HG03066 (cell line): ENCODE measurements at regions not wholly inside any gene's neighbourhood (a gene's known extent, or its start where the extent isn't known, plus 50 kb on each side); places are given as distances from the start of the nearest gene placed in this dataset.

Experiments
- ATAC-seq: cut with Tn5 transposase; IDR thresholded peaks from one replicate; pipeline ENCODE4 v1.9.1; 2021; ENCODE audit warnings: low read depth; ENCODE audit not compliant: unreplicated experiment

DNA sequence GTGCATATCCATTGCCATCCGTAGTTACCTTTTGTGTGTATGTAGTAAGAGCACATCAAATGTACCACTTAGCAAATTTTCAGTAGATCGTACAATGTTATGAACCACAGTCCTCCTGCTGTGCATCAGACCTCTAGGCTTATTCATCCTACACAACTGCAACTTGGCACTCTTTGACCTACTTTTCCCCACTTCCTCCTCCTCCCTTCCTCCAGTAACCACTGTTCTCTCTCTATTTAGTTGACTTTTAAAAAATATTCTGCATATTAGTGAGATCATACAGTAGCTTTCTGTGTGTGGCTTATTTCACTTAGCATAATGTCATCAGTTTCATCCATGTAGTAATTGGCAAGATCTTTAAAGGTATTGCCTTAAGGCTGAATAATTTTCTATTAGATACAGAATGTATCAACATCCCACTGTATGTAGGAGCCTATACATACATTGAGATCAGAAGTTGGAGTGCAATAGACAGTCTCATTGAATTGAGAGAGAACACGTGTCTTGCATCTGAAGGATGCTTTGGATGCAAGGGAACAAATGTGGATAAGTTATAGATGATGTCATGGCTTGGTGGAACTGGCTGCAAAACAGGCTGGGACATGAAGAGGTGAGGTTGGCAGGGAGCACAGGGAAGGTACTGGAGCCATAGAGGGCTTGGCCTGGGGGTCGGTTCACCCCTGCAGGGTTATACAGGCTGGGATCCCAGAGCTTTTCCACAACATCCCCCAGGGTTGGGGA is 83.0 kb upstream of the FAM180A start:
- no peak for ATAC-seq

DNA sequence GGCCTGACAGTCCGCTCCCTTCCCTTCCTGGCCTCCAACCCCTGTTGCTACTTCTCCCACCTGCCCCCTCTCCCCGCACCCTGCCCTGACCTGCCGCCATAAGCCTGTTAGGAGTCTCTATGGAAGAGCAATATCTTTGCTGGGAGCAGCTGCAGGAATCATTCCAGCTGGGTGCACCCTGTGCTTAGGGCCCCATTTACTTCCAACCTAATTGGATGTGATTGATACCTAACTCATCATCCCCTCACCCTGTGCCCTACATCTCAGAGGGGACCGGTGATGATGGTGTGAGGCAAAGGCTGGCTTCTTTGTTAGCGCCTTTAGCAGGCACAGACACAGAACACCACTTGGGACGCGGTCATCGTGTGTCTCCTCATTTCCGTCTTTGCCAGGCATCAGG is 80.0 kb upstream of the FAM180A start:
- no peak for ATAC-seq

DNA sequence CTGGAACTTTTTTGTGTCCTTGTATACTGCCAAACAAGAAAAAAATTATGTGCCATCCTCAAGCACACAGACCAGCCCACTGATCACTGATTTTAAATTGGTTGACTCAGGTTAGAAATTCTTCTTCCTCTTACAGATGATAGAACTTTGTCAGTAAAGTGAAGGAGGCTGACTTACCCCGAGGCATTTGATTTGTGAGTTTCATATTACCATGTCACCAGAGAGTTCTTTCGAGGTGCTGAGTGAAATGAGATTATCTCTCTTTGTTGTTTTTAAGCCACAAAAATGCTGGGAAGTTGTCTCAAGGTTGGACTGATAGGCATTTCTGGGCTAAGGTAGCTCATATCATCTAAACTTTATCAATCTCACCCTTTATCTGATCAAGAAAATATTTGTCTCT is 78.8 kb upstream of the FAM180A start:
- no peak for ATAC-seq

DNA sequence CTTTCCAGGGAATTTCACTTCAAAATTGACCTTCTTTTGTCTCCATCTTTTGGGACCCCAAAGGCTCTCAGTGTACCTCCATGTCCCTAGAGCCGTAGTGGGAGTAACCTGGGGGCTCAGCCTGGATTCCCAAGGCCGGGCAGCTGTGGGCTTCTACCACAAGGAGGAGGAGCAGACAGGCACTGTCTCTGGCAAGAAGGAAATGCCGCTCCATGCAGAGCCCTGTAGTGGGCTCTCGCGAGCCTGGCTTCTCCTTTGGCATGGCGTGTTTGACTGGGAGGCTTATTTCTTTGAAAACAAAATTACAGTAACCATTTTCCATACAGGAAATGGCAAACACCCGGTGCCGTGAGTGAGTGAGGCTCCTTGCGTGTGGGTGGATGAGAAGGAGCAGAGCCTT is 76.8 kb upstream of the FAM180A start:
- ATAC-seq, result no peak

DNA sequence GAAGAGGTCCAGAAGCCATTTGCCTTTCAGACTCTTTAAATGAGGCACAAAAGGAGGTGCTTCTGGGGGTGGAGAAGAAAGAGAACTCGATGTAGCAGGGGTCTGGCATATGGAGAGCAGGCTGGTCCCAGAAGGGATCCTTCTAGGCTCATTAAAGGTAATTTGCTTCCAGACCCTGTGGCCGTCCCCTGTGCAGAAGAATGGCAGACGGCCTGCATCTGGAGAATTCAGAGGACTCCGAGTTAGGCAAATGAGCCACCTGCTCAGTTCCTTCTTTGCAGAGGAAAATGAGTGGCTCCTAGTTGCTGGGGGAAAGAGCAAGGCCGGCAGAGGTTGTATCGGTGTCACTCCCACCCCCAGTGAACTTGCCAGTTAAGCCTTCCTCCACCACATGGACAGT is 73.8 kb upstream of the FAM180A start:
- no peak for ATAC-seq

DNA sequence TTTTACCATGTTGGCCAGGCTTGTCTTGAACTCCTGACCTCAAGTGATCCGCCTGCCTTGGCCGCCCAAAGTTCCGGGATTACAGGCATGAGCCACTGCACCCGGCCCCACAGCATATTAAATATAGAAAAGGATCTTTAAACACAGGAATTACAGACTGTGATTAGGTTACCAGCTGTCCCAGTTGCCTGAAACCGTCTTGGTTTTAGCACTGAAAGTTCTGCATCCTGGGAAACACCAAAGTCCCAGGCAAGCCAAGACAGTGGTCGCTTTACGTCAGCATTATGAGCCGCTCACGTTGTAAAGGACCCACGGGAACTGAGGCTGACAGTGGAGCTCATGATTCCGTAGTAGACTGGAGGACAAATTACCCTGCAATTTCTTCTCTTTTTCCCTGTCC is 69.0 kb upstream of the FAM180A start:
- ATAC-seq, result no peak

DNA sequence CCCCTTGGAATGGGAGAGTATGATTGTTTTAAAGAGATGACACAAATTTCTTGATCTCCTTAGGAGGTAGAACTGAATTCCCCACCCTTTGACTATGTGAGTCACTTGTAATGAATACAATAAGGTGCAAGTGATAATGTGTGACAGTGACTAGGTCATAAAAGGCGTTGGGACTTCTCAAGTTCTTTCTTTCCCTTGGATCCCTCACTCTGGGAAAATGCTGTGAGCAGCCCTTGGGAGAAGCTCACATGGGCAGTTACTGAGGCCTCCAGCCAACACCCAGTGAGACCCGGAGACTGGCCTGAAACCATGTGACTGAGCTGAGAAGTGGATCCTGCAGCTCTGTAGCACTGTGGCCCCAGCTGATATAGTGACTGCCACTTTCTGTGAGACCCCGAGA is 66.4 kb upstream of the FAM180A start:
- ATAC-seq, result no peak

DNA sequence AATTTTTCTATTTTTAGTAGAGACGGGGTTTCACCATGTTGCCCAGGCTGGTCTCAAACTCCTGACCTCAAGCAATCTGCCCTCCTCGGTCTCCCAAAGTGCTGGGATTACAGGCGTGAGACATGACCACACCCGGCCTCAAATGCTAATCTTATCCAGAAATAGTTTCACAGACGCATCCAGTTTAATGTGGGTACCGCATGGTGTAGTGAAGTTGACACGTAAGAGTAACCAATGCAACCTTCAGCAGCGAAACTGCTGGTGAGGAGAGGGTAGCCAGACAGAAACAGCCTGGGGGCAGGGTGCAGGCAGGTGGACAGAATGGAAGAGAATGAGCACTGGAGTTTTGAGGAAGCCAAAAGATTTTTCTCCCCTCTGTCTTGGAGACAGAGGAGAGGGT is 63.5 kb upstream of the FAM180A start:
- no peak for ATAC-seq

DNA sequence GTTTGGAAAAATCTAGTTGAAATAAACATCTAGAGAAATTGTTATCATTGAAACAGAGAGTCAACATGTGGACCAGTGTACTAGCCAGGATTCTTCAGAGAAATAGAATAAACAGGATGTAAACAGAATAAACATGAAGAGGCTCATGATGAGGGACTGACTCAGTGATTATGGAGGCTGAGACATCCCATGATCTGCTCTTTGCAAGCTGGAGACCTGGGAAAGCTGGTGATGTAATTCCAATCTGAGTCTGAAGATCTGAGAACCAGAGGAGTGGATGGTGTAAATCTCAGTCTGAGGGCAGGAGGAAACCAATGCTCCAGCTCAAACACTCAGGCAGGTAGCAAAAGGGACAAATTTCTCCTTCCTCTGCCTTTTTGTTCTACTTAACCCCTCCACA is 62.9 kb upstream of the FAM180A start:
- ATAC-seq, result no peak

DNA sequence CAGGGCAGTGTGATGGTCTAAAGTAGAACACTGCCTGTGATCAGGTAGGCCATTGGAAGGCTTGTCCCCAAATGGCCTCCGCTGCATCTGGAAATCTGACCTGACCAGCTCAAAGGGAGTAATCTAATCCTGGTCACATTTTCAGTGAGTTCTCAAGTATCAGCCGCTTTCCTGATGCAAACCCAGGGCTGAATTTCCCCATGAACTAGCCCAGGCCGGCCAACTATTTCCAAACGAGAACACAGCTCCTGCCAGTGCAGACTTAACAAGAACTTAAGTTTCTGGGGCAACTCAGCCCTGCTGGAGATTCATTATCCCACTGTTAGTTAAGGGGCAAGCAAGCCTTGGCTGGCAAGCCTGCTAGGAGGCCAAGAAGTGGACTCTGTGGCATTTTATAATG is 59.6 kb upstream of the FAM180A start:
- no peak for ATAC-seq

DNA sequence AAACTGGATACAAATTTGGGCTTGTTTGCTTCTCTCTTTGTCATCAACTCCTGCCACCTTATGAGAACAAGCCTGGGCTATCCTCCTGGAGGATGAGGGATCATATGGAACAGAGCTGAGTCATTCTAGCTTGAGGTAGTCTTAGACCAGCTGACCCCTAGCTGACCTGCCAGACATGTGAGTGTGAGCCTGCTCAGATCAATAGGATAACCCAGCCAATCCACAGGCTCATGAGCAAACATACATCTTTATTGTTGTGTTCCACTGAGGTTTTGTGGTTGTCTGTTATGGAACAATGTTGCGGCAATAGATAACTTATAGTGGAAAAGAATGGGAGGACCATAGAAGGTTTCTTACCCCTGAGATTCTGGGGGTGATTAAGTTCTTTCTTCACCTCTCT is 54.5 kb upstream of the FAM180A start:
- no peak for ATAC-seq

DNA sequence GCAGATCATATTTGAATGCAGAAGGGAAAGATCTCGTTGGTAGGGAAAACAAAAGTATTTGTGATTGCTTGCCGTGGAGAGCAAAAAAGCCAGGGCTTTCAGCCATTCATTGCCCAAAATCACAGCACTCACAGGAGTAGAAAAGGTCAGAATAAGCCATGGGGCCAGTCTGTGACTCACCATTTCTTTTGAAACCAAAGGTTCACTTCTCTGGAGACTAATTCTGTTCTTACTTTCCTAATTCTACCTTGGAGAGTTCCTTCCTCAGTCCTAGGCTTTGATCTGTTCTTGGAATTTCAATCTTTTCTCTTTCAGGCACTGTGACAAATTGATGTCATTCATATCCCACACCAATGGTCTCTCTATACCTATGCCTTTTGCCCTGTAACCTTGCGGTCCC is 54.1 kb upstream of the FAM180A start:
- ATAC-seq, result no peak

DNA sequence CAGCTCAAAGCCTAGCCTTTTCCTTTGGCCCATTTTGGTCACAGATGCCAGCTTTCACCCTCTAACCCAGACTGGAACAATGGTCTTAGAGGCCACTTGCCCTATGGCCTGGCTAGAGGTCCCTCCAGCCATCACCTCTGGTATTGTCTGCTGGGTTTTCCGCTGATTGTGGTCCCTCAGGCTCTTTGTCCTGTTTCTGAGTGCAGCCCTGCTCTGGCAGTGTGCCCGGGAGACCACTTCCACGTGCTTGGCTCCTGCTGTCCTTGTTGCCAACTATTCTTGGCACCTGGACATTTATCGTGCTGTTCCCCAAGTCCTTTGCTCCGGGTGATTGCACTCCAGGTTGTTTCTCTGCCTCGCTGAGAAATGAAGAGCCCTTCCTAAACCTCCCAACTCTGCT is 53.3 kb upstream of the FAM180A start:
- no peak for ATAC-seq

DNA sequence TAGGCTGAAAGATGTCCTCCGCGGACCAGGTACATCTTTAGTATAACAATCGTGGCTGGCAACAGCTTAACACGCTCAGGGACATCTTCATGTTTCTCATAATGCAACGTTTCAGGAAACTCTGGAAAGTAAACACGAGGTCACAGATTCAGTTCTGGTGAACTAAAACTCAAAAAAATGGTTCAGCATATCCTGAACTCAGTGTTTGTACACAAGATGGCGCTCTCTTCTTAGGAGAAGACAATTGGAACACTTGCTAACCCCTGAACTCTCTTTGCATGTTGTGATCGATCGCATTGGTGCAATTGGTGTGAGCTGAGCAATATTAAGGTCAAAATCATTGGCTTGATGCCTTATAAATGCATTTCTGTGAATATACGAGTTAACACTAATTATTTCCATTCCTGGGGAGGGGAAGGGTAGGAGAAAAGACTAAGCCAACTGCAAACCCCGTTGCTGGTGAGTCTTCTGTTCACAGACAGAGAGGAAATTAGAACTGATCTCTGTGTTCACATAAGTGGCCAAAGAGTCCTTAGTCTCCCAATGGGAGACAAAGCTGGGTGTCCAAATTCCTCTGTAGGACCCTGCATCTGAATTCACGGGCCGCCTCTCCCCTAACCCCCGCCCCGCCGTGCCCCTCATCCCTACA is 52.6 kb upstream of the FAM180A start:
- ATAC-seq, result peak; percentile 77

DNA sequence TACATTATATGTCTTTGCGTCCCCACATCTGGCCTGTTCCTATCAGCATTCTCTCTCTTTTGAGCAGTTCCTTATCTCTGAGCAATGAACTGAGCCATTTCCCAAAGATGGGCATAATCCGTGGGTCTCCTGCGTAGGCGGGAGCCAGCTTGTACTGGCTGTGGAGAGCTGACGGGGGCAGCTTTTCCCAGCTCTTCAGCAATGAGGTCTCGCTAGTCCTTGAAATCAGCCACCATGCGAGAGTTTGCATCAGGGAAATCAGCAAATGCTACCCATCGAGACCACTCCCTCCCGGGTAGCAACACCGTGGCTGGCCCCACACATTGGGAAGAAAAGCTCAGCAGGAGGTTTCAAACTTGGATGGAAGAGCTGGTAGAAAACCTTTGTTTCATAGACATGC is 51.9 kb upstream of the FAM180A start:
- no peak for ATAC-seq

DNA sequence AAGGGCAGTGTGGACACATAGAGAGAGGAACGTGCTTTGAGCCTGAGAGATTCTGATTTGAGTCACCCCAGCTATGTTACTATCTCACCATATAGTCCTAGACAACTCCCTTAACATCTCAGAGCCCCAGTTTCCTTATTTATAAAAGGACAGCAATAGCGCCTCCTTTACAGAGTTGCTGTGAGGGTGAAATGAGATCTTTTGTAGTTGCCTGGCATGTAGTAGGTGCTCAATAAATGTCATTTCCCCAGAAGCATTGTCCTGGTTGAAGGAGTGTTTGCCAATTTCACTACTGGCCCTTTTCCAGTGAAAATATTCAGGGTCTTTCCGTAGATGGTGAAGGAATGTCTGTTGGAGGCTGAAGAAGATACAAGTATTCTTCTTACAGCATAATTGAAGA is 51.3 kb upstream of the FAM180A start:
- ATAC-seq, result no peak
